Stimulated activated CD4-positive, alpha-beta T cell treated with anti-CD3 and anti-CD28 coated beads, TNF-alpha, amount 100 ng/mL, for 24 hours (primary cell): ENCODE measurements at regions not wholly inside any gene's neighbourhood (a gene's known extent, or its start where the extent isn't known, plus 50 kb on each side); places are given as distances from the start of the nearest gene placed in this dataset.

ENCODE experiments used
- DNase-seq, 3 experiments: peaks; one replicate each; pipeline ENCODE4 v3.0.0-alpha.2; 2020; ENCODE audit warnings: low read depth in 3 of 3

DNA sequence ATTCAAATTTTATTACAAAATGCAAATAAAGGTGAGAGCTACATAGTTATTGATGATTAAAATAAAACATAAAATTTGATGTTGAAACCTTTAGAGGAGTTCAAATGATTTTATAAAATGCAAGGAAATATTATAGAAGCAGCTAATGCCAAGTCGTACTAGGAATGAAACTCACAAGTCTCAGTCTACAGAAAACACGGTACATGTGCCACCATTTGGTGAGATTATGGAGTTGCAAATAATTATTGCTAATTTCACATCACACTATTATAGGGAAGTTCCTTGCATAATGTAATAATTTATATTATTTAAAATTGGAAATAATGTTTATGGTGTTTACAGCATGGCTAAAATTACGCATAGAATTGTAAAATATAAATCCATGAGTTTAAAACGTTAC, 1601.7 kb upstream of the TENM3 start:
- DNase-seq: no peak

GRCh38 chr4:180642732-180643131, 1600.5 kb upstream of the TENM3 start:
- DNase-seq: no peak

GRCh38 chr4:180650273-180650672, 1592.9 kb upstream of the TENM3 start:
- DNase-seq: no peak

DNA sequence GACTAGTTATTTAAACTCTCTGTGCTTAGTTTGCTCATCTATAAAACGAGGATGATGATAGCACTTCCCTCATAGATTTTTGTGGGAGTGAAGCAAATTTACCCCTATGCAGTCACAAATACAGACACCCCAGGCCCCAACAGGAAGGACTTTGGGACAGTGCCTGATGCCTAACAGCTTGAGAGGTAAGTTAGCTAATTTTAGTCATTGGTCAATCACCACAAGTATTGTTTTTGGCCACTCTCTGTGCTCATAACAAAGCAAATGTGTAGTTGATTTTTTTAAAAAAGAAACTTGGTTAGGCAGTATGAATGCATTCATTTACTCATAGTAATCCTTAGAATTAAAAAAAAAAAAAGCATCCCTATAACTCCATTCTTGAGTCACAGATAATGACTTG, 1590.7 kb upstream of the TENM3 start:
- no peak for DNase-seq

- no peak for DNase-seq
Measured at GRCh38 chr4:180655886-180656285, 1587.3 kb upstream of the TENM3 start.

DNA sequence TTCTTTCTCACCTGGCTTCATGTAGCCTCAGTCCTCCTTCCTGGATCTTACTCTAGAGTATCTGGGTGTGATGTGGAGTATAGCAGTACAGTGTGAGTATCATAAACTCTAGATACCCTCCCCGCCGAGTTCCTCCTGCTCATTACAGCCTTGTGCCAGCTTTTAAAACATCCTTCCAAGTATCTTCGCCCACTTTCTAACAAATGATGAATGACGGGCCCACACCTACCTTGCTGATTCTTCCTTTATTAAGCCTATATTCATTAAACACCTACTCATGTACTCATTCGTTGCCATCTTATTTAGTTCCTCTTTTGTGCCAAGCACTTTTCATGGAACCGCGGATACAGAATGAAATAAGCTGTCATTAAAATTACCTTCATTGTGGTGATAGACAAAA, 1585.3 kb upstream of the TENM3 start:
- no peak for DNase-seq

DNA sequence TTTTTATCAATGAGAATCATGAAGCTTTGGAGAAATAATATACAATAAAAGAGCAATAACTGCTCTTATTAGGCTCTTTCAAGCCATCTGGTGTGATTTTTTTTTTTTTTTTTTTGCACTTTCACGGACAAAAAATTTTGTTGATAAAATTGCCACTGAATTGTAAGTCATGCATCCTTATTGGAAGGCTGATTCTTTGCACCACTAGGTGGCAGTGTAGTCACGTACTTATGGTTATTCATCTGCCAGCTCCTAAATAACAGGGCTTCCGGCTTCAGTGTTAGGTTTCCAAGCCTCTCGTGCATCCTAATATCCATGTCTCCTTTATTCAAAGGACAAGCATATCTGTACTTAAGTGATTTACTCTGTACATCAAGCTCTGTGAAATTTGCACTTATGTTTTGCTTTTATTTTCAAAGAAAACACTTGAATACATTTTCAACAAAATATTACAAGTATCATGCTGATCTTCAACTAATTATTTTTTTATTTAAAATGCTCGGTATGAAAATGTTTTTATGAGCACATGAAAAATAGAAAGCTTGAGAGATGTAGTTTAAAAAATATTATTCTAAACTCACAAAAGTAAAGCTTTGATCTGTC, 1578.3 kb upstream of the TENM3 start:
- peak; percentile 22 to 41 (median 26) for DNase-seq

DNA sequence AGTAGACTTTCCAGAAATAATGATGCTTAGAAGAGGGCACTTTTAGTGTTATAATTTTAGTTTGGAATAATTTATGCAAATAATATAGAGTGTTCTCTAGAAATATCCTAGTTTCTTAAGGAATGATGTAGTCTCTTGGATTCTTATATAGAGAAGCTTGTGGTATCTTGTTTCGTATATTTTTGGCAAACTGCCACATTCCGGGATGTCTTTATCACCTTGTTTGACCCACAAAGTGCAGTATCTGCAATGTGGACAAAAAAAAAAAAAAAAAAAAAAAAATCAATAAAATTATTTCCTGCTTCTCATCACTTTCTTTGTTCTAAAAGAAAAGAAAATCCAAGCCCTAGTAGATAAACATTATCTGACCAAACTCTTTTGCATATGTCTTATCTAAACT, 1577.7 kb upstream of the TENM3 start:
- no peak for DNase-seq

- DNase-seq: no peak
Measured at GRCh38 chr4:180665994-180666824, 1577.0 kb upstream of the TENM3 start.

DNA sequence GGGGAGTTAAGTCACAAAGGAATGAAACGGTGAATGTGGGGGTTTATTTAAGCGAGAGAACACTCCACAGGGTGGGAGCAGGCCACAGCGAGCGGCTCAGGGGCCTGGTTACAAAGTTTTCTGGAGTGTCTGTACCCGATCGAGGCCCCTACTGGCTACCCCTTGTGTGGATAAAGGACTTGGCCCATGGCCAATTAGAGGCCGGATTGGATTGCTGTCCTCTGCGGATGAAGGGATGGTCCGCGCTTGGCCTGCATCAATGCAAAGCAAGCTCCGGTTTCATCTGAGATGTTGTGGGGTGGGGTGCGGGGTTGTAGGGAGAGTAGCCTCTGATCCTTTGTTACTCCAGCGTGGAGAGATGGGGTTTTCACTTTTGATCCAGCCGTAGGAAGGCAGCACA, 1574.5 kb upstream of the TENM3 start:
- no peak for DNase-seq

GRCh38 chr4:180669680-180670079, 1573.5 kb upstream of the TENM3 start:
- no peak for DNase-seq

DNA sequence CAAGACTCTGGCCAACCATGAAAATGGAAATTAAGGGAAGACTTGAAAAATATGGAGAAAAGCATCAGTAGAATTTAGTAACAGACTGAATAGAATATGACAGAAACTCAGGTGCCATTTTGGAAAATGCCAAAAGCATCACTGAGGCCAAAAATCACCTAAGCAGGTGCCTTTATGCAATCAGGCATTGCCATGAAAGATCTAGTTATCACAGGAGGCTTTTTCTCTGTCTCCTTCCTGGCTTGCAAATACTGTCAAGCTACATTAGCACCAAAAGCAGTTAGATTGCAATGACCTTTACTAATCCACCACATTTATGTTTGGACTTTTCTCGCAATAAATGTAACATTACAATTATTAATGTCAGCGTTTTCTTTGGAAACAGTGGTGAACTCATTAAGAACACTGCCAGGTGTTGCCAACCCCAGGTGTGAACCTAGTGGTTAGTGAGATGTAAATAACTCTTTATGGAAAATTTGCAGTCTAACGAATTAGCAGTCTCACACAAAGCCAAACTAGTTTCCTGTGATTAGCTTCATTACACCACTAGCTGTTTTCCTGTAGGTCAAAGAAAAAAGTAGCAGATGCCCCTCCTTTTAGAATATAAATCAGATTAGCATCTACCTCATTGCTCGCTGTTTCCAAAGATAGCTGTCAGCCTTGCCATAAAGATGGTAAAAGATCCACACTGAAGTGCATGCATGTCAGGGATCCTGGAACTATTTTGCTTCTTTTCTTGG, 1568.4 kb upstream of the TENM3 start:
- no peak for DNase-seq

DNA sequence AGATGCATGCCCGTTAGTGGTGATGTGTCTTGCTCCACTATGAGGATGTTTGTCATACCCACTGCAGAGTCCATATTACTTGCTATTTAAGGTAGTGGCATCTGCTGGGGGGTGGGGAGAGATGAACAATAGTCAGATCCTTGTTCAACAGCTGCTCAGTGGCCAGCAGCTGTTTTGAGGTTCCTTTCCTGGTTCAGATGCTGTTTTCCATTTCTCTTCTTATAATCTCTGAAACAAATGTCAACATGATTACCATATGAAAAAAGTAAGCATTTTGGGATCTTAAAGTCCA, 1567.9 kb upstream of the TENM3 start:
- DNase-seq: no peak

- no peak for DNase-seq
Measured at GRCh38 chr4:180680305-180680704, 1562.9 kb upstream of the TENM3 start.

- no peak for DNase-seq
Measured at GRCh38 chr4:180682776-180683175, 1560.4 kb upstream of the TENM3 start.

- DNase-seq: no peak
Measured at GRCh38 chr4:180683186-180683585, 1560.0 kb upstream of the TENM3 start.

GRCh38 chr4:180688480-180688879, 1554.7 kb upstream of the TENM3 start:
- no peak for DNase-seq

- no peak for DNase-seq
Measured at GRCh38 chr4:180694875-180695274, 1548.3 kb upstream of the TENM3 start.

DNA sequence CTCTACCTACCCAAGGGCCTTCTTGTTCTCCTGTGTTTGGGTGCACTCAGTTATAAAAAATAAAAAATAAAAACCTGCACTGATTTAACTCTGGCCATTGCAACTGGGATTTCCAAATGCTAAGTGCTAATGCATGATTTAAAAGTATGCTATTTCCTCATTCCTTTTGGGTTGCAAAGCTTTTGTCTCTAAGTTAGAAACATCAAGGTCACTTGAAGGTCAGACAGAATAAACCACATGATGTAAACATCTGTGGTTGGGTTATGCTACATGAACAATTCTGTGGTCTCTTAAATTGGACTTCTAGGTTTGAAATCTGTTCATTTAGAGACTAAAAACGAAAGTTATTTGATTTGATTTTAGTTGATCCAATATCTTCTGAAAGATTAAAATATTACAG, 1547.4 kb upstream of the TENM3 start:
- DNase-seq: no peak

DNA sequence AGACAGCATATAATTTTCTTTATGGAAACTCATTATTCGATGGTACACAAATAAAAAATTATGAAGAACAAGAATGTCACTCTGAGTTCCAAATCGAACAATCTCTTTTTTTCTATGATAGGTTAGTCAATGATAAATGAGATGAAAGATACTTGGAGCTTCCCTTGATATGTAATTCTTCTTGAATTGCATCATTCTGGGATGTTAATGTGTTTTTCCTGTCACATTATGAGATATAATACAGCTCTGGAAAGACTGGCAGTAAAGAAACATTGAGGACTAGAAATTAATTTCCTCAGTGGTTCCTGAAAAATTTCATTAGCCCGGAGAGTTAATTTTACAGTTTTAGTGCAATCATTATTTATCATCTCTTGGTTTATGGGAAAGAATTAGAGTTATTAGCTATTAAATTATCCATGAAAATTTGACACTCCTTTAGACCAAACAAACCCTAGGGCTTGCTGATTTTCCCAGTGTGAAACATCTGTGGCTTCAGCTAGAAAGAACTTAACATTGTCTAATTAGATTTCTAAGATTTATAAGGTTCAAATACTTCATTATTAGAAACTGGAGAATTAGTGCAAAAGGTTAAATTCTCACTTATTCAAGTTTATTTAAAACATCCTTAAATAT, 1546.6 kb upstream of the TENM3 start:
- DNase-seq: no peak

GRCh38 chr4:180698550-180699195, 1544.5 kb upstream of the TENM3 start:
- no peak for DNase-seq

GRCh38 chr4:180706766-180707165, 1536.4 kb upstream of the TENM3 start:
- DNase-seq: no peak
